ENCODE measurements at regions not wholly inside any gene's neighbourhood (a gene's known extent, or its start where the extent isn't known, plus 50 kb on each side); places are given as distances from the start of the nearest gene placed in this dataset.

DNA sequence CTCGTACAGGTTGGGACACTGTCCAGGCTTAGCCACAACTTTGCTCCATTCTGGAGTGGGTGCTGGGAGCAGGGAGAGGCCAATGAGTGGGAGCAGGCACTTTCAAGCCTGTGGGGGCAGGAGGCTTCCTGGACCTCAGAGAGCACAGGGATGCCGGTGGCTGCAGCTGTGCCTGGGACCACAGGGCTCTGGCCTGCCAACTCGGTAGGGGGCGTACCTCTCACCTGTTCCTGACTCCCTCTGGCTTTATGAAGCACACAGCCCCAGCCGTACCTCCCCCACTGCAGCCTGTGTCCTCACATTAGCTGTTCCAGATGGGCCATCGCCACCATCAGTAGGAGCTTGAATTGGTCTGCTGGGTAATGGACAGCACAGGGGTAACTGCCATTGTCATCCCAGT lies 278.7 kb upstream of the KLHL1 start:
- H2BK12ac ChIP-seq (ENCODE audit: insufficient read length, low read depth, low read length): no peak overlapping the region
- H3K79me2 ChIP-seq (ENCODE audit: insufficient read depth, low read length): no peaks in the 10 kb centered on the region
- no peaks in the 10 kb centered on the region; the same call in none of the 2 replicates for H3K27me3 Mint-ChIP-seq (ENCODE audit: low read depth)
- H3K9ac ChIP-seq (ENCODE audit: extremely low read depth, insufficient read length, low read length): no peak overlapping the region
- no peaks in the 10 kb centered on the region for H3K36me3 Mint-ChIP-seq (ENCODE audit: insufficient read depth in 1 of 3, low read depth in 3 of 3)
- H2BK5ac ChIP-seq (ENCODE audit: insufficient read length, low read length): no peak overlapping the region
- H2BK15ac ChIP-seq (ENCODE audit: low read depth, low read length): no peak overlapping the region
- peak; percentile 42 for DNase-seq
- peaks cover 3 to 4% of the 10 kb centered on the region in 2 experiments; a peak in 1 of 5 replicates for H3K9me3 Mint-ChIP-seq
- H3K14ac ChIP-seq (ENCODE audit: insufficient read depth, low read length): no peak overlapping the region
- H3K4me1 ChIP-seq (ENCODE audit: insufficient read depth, low read length): no peaks in the 10 kb centered on the region
- no peak overlapping the region for H4K8ac ChIP-seq (replicated peaks; ENCODE audit: insufficient read length, low read depth, low read length)
- no CpG with 5 or more reads among the region's 6 CpGs for WGBS (ENCODE audit: extremely low coverage, insufficient read length, low lambda C conversion rate)
- TF ChIP-seq CTCF (conservative IDR thresholded peaks at IDR 0.05): peak; percentile 15; the same call in 1 of the 3 replicates
- no peak overlapping the region for H3K18ac ChIP-seq (ENCODE audit: insufficient read length, low read depth, low read length)
- H2AK5ac ChIP-seq (ENCODE audit: insufficient read length, low read length): no peak overlapping the region
- no peak overlapping the region for H3K56ac ChIP-seq (ENCODE audit: insufficient read length, low read depth, low read length)
- no peak overlapping the region for H4K91ac ChIP-seq (ENCODE audit: insufficient read length, low read depth, low read length)
- H3K4me2 ChIP-seq (ENCODE audit: insufficient read depth, insufficient read length, low read length): no peak overlapping the region
- H2BK20ac ChIP-seq (ENCODE audit: low read depth, low read length, poor library complexity, severe bottlenecking): no peak overlapping the region
- no peaks in the 10 kb centered on the region for H3K79me1 ChIP-seq (ENCODE audit: insufficient read depth, low read depth, low read length, poor library complexity, severe bottlenecking)
- H3K23me2 ChIP-seq (ENCODE audit: insufficient read length, low read depth, low read length, poor library complexity, severe bottlenecking): no peaks in the 10 kb centered on the region
- H3K27ac Mint-ChIP-seq: peak overlapping the region in 1 of 3 experiments; percentile 65; a peak in 1 of 7 replicates
- H4K5ac ChIP-seq (ENCODE audit: insufficient read length, low read depth, low read length): no peak overlapping the region
- no peak overlapping the region for H3K4me3 Mint-ChIP-seq
- H3K27ac ChIP-seq (ENCODE audit: insufficient read length, low read depth, low read length): no peak overlapping the region
- H3T11ph ChIP-seq (ENCODE audit: low read length): no peak overlapping the region
- no peaks in the 10 kb centered on the region for H3K27me3 ChIP-seq (ENCODE audit: insufficient read depth, low read length)
- no peaks in the 10 kb centered on the region for H3K9me3 ChIP-seq (ENCODE audit: control insufficient read depth, low read depth, low read length)
- no peaks in the 10 kb centered on the region for H4K20me1 ChIP-seq (ENCODE audit: control insufficient read depth, insufficient read depth, insufficient read length)
- no peak overlapping the region for H2BK120ac ChIP-seq (ENCODE audit: low read depth, low read length, poor library complexity, severe bottlenecking)
- H2AFZ ChIP-seq (ENCODE audit: low read length): no peak overlapping the region
- no peak overlapping the region for H3K23ac ChIP-seq (ENCODE audit: insufficient read length, low read depth, low read length)
- no peak overlapping the region for H3K4ac ChIP-seq (ENCODE audit: low read depth, low read length)
- peaks cover 12 to 14% of the 10 kb centered on the region in 2 experiments for H3K4me1 Mint-ChIP-seq
